Karpas-422 (cell line): ENCODE measurements at regions not wholly inside any gene's neighbourhood (a gene's known extent, or its start where the extent isn't known, plus 50 kb on each side); places are given as distances from the start of the nearest gene placed in this dataset.

ENCODE experiments used
- DNase-seq: peaks from one replicate; pipeline ENCODE4 v3.0.0-alpha.2; 2015
- H2AFZ ChIP-seq: fragments of 200-600 bp; sonication (generic); 2 replicates; pipeline ENCODE4 v1.6.1; 2014; ENCODE audit warnings: antibody characterized with exemption, low read length, mixed read lengths
- H3K27ac ChIP-seq: fragments of 200-600 bp; sonication (generic); 2 replicates; pipeline ENCODE4 v1.5.1; 2014; ENCODE audit warnings: mild to moderate bottlenecking, low read length, moderate library complexity
- H3K27me3 ChIP-seq: fragments of 200-600 bp; sonication (generic); 2 replicates; pipeline ENCODE4 v1.6.1; 2014; ENCODE audit warnings: low read length, mixed read lengths
- H3K36me3 ChIP-seq: fragments of 200-600 bp; sonication (generic); 2 replicates; pipeline ENCODE4 v1.6.1; 2014; ENCODE audit warnings: low read length, mixed read lengths; ENCODE audit not compliant: insufficient read depth
- H3K4me1 ChIP-seq: fragments of 200-600 bp; sonication (generic); 2 replicates; pipeline ENCODE4 v1.6.1; 2014; ENCODE audit warnings: mild to moderate bottlenecking, low read length, mixed read lengths
- H3K4me2 ChIP-seq: fragments of 200-600 bp; sonication (generic); 2 replicates; pipeline ENCODE4 v1.6.1; 2014; ENCODE audit warnings: low read length, low read depth, mild to moderate bottlenecking; ENCODE audit not compliant: poor library complexity, severe bottlenecking
- H3K4me3 ChIP-seq: fragments of 200-600 bp; sonication (generic); 2 replicates; pipeline ENCODE4 v1.5.1; 2014; ENCODE audit warnings: mild to moderate bottlenecking, antibody characterized with exemption, low read length, mixed read lengths
- H3K79me2 ChIP-seq: fragments of 200-600 bp; sonication (generic); 2 replicates; pipeline ENCODE4 v1.6.1; 2014; ENCODE audit warnings: mild to moderate bottlenecking, low read length, mixed read lengths
- H3K9ac ChIP-seq: fragments of 200-600 bp; sonication (generic); 2 replicates; pipeline ENCODE4 v1.6.0; 2014; ENCODE audit warnings: low read length
- H3K9me2 ChIP-seq: fragments of 200-600 bp; sonication (generic), shearing (Covaris generic); replicated peaks from 2 replicates; pipeline ENCODE4 v1.6.0; 2014; ENCODE audit warnings: mild to moderate bottlenecking, low read length, moderate library complexity; ENCODE audit not compliant: insufficient read depth
- H3K9me3 ChIP-seq: fragments of 300-700, 200-600 bp; sonication (generic); 2 replicates; pipeline ENCODE4 v1.6.1; 2014; ENCODE audit warnings: low read length, mixed read lengths
- H4K20me1 ChIP-seq: fragments of 200-600 bp; sonication (generic); 2 replicates; pipeline ENCODE4 v1.6.1; 2014; ENCODE audit warnings: mild to moderate bottlenecking, antibody characterized with exemption, low read length, low read depth; ENCODE audit not compliant: insufficient read depth

- no peak for DNase-seq
- Histone ChIP-seq H3K27ac (no peak overlapping the region), H4K20me1 (no peaks in the 10 kb centered on the region), H3K36me3 (no peaks in the 10 kb centered on the region), H3K9me2 (no peaks in the 10 kb centered on the region), H3K9ac (no peak overlapping the region), H3K27me3 (no peaks in the 10 kb centered on the region), H3K4me1 (no peaks in the 10 kb centered on the region), H2AFZ (no peak overlapping the region), H3K4me3 (no peak overlapping the region), H3K9me3 (no peaks in the 10 kb centered on the region), H3K4me2 (no peak overlapping the region), H3K79me2 (no peaks in the 10 kb centered on the region)
These were observed 423.3 kb downstream of the MZT1 start for GRCh38 chr13:72303941-72304746.

- H3K4me1 ChIP-seq = no peaks in the 10 kb centered on the region
- no peaks in the 10 kb centered on the region for H3K9me3 ChIP-seq
- H3K4me3 ChIP-seq = no peak overlapping the region
- no peak overlapping the region for H3K4me2 ChIP-seq
- no peak for DNase-seq
- no peaks in the 10 kb centered on the region for H4K20me1 ChIP-seq
- H3K79me2 ChIP-seq = no peaks in the 10 kb centered on the region
- no peak overlapping the region for H3K27ac ChIP-seq
- H3K36me3 ChIP-seq = no peaks in the 10 kb centered on the region
- no peaks in the 10 kb centered on the region for H3K27me3 ChIP-seq
- no peaks in the 10 kb centered on the region for H3K9me2 ChIP-seq
- no peak overlapping the region for H3K9ac ChIP-seq
- H2AFZ ChIP-seq = no peak overlapping the region
These were observed 429.2 kb upstream of the DACH1 start for GRCh38 chr13:72296246-72296645.

DNA sequence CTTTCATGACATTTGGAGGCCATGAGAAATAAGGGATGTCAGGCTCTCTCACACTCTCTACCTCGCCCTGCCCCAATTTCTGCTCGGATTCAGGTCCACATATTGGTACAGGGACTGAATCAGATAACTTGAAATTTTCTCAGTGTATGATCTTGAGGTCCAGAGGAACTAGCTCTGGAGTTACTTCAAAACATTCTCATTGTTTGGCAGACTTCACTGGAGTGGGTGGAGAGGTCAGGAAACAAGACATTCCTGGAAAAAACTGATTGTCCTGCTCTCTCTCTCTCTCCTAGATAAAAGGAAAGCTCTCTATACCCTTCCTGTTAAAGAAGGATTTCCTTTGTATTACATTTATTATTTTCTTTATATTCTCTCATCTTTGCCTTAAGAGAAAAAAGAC lies 428.1 kb upstream of the DACH1 start:
- Histone ChIP-seq H3K4me2 (no peak overlapping the region), H3K9me3 (no peaks in the 10 kb centered on the region), H3K4me3 (no peak overlapping the region), H3K4me1 (no peaks in the 10 kb centered on the region), H3K9ac (no peak overlapping the region), H3K27me3 (no peaks in the 10 kb centered on the region), H3K9me2 (no peaks in the 10 kb centered on the region), H3K27ac (no peak overlapping the region), H3K79me2 (no peaks in the 10 kb centered on the region), H2AFZ (no peak overlapping the region), H4K20me1 (no peaks in the 10 kb centered on the region), H3K36me3 (no peaks in the 10 kb centered on the region)
- DNase-seq = no peak

- Histone ChIP-seq H3K9me3 (no peaks in the 10 kb centered on the region), H3K9ac (no peak overlapping the region), H3K27me3 (no peaks in the 10 kb centered on the region), H3K4me2 (no peak overlapping the region), H2AFZ (no peak overlapping the region), H3K79me2 (no peaks in the 10 kb centered on the region), H4K20me1 (no peaks in the 10 kb centered on the region), H3K36me3 (no peaks in the 10 kb centered on the region), H3K4me1 (no peaks in the 10 kb centered on the region), H3K27ac (no peak overlapping the region), H3K4me3 (no peak overlapping the region), H3K9me2 (no peaks in the 10 kb centered on the region)
- no peak for DNase-seq
These were observed 426.2 kb upstream of the DACH1 start for GRCh38 chr13:72293206-72293605.

DNA sequence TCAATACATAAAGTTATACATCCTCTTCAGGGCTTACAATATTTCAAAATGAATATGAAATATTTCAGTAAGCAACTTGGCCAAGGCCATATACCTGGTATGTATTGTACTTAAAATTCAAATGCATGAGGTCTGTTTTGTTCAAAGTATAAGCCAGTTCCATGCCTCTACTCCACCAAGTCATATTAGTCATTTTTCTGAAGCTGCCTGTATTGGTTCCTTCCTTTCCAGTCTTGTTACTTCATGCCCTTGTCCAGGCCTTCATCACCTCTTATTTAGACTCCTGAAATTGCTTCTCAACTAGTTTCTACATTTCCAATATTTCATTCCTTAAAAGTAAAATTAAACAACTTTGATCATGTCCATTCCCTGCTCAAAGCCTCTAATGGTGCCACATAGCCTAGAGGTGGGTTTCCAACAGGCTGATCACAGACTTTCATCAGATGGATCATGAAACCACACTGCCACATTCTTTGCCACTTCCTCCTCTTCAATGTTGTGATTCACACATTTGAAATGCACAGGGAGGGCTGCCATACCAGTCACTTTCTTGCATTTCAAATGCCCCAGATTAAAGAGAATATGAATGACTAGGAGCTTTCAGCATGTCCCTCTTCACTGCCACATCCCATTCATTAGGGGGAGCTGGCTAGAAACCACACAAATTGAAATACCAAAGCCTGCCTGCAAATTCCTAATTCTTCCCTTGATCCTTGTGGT lies 424.1 kb upstream of the DACH1 start:
- no peaks in the 10 kb centered on the region for H3K36me3 ChIP-seq
- no peaks in the 10 kb centered on the region for H3K4me1 ChIP-seq

DNA sequence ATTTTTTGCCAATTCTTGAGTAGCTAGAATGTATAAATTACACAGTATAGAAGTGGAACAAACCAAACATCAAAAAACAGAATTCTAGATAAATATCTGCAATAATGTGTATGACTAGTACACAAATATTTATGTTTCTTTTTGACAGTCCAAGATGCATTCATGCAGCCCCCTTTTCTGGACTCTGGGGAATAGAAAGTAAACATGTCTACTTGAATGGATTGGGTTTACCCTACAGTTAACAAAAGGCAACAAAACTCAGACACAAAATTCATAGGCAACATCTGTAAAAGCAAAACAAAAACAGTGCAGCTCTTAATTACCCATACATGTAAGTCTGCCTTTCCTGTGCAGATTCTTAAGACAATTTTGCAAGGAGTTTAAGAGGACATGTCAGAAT lies 419.4 kb upstream of the DACH1 start:
- Histone ChIP-seq H3K9me2 (no peaks in the 10 kb centered on the region), H3K79me2 (no peaks in the 10 kb centered on the region), H2AFZ (no peak overlapping the region), H3K4me1 (no peaks in the 10 kb centered on the region), H3K9ac (no peak overlapping the region), H3K9me3 (no peaks in the 10 kb centered on the region), H3K27ac (no peak overlapping the region), H3K4me2 (no peak overlapping the region), H3K4me3 (no peak overlapping the region), H4K20me1 (no peaks in the 10 kb centered on the region), H3K27me3 (no peaks in the 10 kb centered on the region), H3K36me3 (no peaks in the 10 kb centered on the region)
- no peak for DNase-seq

More for the DNA sequence above, 424.1 kb upstream of the DACH1 start:
- Histone ChIP-seq H2AFZ (no peak overlapping the region), H3K27me3 (no peaks in the 10 kb centered on the region), H3K4me3 (no peak overlapping the region), H3K9me3 (no peaks in the 10 kb centered on the region), H3K9me2 (no peaks in the 10 kb centered on the region), H3K79me2 (no peaks in the 10 kb centered on the region), H3K9ac (no peak overlapping the region), H3K4me2 (no peak overlapping the region), H3K27ac (no peak overlapping the region), H4K20me1 (no peaks in the 10 kb centered on the region)
- no peak for DNase-seq

- Histone ChIP-seq H3K9ac (no peak overlapping the region), H3K4me1 (no peaks in the 10 kb centered on the region), H3K27ac (no peak overlapping the region), H3K9me2 (no peaks in the 10 kb centered on the region), H2AFZ (no peak overlapping the region), H3K36me3 (no peaks in the 10 kb centered on the region), H3K4me2 (no peak overlapping the region), H3K9me3 (no peaks in the 10 kb centered on the region), H3K4me3 (no peak overlapping the region), H3K27me3 (no peaks in the 10 kb centered on the region), H4K20me1 (no peaks in the 10 kb centered on the region), H3K79me2 (no peaks in the 10 kb centered on the region)
- no peak for DNase-seq
These were observed 417.8 kb upstream of the DACH1 start for GRCh38 chr13:72284791-72285190.

DNA sequence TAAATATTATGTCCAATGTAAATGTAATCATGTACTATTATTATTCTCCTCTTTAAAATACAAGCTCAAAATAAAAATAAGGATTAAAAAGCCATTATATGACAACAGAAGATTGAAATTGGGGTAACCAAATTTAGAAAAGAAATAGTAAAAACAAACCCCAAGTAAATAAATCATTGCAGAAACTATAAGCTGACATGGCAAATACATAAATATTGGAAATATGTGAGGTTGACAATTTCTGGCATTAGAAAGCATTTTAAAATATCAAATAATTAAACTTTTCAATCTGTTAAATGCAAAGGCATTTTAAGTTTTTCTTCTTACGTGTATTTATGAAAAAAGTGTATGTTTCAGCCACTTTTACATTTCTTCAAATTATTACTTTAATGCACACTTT lies 394.7 kb upstream of the DACH1 start:
- no peak overlapping the region for H2AFZ ChIP-seq
- no peaks in the 10 kb centered on the region for H3K4me1 ChIP-seq
- no peak overlapping the region for H3K4me2 ChIP-seq
- no peaks in the 10 kb centered on the region for H3K79me2 ChIP-seq
- no peak for DNase-seq
- H3K27ac ChIP-seq = no peak overlapping the region
- H3K9me3 ChIP-seq = no peaks in the 10 kb centered on the region
- no peaks in the 10 kb centered on the region for H3K27me3 ChIP-seq
- H3K4me3 ChIP-seq = no peak overlapping the region
- H3K9me2 ChIP-seq = peaks cover 5% of the 10 kb centered on the region; the same call in 1 of the 2 replicates
- no peaks in the 10 kb centered on the region for H4K20me1 ChIP-seq
- no peak overlapping the region for H3K9ac ChIP-seq
- no peaks in the 10 kb centered on the region for H3K36me3 ChIP-seq
